GM18520 (cell line): ENCODE measurements at regions not wholly inside any gene's neighbourhood (a gene's known extent, or its start where the extent isn't known, plus 50 kb on each side); places are given as distances from the start of the nearest gene placed in this dataset.

Experiments used
- ATAC-seq: cut with Tn5 transposase; IDR thresholded peaks from one replicate; pipeline ENCODE4 v1.9.1; 2021; ENCODE audit not compliant: unreplicated experiment

DNA sequence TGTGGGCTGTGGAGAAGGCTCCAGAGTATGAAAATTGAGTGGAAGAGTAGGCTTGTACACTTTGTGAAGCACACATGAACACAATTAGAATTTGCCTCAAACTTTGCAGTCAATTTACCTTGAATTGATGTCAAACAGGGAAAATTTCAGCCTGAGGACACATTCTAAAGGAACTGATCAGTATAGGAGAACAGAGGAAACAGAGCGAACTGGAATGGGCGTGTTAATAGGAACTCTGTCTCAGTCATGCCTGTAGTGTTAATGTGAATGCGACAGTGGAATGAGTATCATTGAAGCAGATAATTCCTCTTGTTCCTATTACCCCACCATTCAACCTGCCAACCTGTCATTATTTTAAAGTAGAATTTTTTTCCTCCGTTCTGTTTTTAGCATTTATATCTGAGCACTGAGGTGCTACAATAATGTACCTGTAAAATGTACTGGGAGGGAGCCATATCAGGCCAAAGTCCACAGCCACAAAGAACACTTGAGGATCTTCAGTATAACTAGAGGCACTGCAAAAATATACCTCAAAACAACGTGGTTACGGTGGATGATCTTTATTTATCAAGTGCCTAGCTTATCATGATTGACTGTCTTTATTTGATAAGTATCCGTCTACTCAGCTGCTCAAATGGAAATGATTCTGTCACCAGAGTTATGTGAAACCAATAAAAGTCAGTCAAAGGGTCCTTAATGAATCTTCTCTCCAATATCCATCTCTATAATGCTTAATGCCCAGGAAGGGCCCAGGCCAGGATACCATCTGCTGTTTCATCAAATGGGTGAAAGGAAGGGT is 125.3 kb upstream of the STMND1 start:
- no peak for ATAC-seq

DNA sequence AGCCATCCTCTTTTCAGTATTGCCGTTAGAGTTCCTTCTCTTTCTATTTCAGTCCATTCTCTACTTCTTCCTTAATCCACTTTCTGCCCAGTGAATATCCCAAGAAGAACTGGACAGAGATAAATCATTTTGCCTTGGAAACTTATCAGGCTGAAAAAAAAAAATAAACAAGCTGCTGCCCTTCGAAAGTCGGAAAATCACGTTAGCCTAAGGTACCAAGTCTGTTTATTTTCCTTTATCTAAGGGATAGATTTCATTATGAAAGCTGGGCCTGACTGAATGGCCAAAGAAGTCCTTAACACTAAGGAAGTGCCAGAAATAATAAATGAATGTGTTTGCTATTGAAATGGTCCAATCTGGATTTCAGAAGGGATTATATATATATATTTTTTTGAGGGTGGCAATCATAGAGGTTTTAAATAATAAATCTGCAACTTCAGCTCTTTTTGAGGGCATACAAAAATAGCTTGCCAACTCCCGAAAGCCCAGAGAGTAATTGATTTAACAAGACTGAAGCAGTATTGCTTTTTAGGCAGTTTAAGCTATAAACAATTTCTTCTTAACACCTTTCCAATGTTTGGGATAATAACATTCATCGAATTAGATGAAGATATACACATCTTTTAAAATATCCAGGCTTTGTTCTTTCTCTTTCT is 127.0 kb upstream of the STMND1 start:
- ATAC-seq: no peak

DNA sequence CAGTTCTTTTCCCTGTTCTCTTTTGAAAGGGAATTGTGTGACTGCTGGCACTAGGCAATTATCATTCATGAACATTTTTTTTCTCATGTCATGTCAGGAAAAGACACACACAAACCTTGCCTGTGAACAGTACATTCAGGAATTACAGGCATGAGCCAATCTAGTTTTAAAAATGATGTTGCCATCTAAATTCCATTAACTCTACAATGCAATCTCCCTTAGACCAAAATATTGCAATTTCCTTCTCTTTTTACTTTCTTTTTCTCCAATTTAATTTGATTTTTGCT is 127.5 kb upstream of the STMND1 start:
- no peak for ATAC-seq

DNA sequence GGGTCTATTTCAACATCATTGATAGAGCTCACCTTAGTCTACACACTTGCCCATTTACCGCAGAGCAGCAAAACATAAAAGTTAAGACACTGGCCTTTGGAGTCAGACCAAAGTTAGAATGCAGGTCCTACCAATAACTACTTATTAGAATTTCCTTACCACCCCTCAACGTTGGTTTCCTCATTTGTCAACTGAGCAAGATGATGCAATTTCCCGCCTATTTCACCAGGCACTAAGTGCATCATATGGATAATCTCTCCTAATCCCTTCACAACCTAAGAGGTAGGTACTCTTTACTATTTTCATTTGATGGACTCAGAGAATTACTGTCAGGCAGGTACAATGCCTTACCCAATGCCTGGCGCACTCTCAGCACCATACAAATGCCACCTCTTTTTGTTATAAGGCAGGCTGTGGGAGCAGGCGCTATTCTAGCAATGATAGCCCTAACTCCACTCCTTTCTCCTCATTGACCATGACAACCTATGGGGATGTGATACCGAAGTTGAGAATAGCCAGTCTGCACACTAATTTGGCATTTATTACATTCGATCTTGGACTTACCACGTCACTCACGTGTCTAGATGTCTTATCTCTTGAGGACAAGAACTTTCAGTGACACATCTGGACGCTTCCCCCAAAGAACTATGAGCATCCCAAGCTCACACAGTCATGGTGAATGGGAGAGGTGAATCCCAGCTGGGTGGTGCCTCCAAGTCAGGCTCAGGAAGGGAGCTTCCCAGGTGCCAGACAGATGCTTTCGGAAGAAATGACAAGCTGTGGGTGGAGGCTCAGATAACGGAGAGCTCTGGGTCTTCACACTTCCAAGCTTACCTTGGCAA is 128.1 kb upstream of the STMND1 start:
- no peak for ATAC-seq

DNA sequence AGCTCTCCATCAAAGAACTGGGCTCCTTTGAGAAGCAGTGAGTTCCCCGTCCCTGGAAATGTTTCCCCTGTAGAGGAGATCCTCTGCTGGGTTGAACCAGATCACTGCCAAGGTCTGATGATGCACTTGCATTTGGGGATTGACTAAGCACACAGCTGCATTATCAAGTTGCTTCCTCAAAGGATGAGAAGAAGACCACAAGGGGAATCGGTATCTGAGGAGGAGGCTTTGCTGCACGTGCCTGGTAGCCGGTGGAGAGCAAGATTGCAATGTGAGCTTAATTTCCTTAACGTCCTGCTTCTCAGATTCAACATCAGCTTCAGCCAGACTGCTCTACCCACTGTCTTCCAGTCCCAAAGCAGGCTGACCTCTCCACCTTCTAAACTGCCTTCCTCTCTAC is 128.8 kb upstream of the STMND1 start:
- no peak for ATAC-seq

DNA sequence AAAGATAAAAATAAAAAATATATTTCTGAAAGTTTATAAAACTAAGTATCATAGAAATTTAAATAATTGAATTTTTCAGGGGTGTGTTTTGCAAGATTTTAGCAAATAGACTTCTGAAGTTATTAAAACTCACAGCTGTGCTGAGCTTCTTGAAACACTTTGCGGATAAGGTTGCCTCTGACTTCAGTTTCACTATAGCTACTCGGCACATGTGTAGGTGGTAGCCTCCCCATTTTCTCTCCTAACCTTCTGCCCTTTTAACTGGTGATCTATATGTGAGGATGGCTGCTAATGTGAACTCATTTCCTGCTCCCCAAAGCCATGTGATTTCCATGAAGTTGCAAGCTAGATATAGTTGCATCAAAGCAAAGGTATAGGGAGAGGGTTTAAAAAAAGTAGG is 129.3 kb upstream of the STMND1 start:
- no peak for ATAC-seq

DNA sequence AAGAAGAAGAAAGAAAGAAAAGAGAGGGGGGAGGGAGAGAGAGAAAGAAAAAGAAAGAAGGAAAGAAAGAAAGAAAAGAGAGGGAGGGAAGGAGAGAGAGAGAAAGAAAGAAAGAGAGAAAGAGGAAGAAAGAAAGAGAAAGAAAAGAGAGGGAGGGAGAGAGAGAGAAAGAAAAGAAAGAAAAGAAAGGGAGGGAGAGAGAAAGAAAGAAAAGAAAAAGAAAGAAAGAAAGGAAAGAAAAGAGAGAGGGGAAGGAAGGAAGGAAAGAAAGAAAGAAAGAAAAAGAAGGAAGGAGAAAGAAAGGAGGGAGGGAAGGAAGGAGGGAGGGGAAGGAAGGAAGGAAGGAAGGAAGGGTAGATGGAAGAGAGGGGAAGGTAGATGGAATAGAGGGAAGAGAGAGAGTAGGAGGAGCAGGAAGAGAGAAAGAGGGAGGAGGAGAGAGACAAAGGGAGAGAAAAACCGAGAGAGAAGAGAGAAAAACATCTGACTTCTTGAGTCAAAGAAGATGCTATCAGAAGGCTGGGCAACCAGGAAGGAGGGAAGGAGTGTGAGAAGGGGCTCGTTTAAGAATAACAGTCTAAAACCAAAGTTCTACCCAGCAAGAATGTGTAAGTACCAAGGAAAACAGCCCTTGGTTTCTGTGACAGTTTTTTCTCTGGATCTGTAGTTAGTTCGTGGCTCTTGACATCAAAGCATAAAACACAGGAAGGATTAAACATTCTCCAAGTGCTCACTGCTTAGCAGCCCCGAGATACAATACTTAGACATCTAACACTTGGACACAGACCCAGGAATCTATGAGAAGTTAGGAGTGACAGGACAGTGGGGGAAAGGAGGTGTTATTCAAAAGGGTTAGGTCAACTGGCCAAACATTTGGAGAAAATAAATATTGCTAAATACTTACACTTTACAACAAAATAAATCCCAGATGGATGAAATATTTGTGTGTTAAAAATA is 131.9 kb upstream of the STMND1 start:
- ATAC-seq: no peak

DNA sequence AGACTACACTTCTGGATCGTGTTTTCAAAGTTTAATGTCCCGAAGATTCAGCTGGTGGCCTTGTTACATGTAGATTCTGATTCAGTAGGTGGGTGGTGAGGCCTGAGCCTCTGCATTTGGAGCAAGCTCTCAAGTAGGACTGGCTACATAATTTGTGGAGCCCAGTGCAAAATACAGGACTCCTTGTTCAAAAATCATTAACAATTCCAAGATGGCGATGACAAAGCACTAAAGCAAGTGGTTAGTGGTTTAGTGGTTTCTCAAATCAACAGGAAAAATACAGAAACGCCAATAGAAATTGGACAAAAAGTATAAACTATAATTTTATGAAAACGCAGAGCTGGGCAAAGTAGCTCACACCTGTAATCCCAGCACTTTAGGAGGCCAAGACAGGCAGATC is 133.7 kb upstream of the STMND1 start:
- ATAC-seq: no peak

DNA sequence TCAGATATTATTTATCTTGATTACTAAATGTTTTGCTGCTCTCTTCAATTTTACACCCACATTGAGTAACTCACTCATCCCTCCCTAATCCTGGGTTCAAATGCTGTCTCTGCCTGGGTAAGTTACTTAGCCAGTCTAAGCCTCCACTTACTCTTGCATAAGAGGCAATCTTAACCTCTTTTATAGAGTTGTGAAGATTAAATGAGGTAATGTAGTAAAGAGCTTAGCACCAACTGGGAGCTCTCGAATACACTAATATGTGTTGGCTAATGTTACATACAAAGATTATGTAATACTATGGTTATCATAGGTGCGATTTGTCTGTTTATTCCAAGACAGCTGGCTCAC is 134.4 kb upstream of the STMND1 start:
- no peak for ATAC-seq

DNA sequence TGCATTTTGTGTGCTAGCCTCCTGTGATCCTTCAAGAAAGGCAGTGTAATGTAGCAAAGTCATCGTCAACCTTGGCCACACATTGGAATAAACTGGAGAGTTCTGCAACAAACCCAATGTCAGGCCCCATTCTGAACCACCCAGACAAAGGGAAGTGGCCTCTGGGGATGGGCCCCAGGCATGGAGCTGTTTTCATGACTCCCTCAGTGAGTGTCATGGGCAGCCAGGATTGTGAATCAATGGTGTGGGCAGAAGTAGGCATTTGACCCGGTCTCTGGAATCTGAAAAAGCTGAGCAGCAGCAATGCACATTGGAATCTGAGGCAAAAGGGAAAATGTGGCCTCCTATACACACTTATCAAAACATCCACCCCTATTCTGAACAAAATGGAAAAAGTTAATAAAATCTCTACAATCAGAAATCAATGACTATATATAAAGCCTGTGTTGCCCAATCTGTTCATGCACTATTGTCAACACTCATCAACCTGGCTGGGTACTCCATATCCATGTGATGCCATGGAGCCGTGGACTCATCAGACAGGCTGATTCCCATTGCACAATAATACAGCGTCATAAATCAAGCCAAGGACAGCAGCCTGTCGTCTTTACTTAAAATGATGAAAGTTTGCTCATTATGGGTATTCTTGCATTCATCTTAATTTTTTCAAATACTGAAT is 134.9 kb upstream of the STMND1 start:
- no peak for ATAC-seq

DNA sequence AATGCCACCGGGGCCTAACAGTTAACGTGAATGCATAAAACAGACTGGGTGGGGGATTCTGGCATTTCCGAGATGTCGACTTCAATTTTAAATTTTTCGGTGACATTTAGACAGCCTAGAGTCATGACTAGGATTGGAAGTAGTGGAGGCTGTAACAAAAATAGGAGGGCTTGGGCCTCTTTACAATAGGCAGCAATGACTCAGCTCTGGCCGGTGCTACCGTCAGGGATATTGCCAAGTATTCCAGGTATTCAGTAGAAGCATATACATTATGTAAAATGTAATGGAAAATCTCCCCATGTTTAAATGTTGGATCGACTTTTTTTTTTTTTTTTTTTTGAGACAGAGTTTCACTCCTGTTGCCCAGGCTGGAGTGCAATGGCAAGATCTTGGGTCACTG is 136.2 kb upstream of the STMND1 start:
- no peak for ATAC-seq

DNA sequence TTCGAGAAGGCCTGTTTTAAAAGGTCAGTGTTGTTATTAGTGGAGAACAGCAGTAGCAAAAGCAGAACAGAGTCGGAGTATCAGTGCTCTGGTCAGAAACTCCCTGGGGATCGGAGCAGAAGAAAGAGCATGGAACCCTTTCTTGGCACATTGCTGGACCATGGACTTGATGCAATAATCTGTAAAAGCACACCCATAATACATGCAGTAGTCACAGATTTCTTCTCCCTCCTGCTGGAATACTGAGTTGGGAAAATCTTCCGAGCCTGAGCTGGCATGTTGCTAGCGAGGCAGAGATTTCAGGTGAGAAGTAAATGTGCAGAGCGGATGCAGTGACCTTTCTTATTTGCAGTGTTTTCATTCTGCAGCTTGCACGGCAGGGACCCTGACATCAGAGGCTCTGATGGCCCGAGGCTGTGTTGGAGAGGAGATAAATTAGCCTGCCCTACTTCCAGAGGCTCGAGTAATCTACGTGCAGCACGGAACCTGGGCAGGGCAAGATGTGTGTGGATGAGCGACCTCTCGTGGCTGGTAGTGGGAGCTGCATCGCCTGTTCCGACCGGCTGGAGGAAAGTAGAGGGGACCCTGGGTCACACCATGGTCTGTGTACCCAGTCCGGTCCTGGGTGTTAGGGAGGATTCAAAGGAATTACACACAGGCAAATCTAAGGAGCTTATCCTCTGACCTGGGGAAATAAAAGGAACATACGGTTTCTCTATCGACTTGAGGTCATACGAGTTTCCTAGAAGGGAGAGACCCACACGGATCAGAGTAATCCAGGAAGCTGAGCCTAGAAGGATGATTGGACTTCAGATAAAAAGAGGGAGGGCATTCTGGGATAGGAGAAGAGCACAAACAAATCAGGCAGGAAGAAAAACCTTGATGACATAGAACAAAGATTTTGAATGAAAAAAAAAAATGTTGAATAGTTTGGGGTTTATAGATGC is 137.0 kb upstream of the STMND1 start:
- ATAC-seq: no peak

DNA sequence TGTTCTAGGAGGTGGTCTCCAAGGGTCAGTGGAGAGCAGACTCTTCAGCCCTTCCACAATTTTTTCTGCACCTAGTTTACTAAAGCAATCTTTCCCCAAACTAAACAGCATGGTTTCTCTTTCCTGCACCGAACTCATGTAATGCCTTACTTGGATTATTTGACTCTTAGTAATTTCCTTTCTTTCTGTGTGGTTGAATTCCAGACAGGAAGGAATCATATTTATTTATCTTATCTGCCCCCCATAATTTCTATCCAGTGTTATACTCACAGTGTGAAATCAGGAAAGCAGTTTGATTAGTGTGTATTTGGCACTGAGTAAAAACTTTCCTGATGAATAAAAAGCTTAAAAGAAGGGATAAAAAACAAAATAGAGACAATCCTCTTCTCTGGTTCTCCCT is 140.3 kb upstream of the STMND1 start:
- ATAC-seq: no peak

DNA sequence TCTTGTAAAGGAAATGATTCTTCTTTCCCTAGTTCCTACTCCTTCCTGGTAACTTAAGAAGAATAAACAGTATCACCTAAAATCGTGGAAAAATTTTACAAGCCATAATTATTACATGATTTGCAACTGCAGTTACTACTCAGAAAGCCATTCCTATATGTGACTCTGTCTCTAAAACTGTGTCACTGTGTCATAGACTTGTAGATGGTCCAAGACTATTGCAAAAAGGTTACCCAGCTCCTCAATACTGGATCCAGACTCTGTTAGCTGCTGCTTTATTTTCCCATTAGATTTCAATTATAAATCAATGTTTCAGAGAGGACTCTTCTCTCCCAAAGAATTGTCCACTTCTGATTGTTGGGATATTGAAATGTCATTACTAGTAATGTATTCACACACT is 142.1 kb upstream of the STMND1 start:
- ATAC-seq: no peak

DNA sequence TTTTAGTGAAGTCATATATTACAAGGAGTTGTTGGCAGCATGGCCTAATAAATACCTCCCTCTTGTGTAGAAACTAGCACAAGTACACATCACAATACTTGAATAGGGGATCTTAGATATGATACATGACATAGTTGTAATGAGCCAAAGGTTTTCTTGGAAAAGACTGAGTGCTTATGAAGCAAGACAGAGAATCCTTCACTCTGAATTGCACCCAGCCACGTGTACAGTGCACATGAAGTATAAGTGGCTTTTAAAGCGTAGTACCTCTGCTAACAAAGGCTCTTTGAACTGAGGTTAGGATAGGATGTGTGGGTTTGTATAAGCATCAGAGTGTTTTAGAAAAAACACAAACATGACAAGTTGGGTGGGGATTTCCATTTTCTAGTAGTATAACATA is 145.5 kb upstream of the STMND1 start:
- no peak for ATAC-seq

DNA sequence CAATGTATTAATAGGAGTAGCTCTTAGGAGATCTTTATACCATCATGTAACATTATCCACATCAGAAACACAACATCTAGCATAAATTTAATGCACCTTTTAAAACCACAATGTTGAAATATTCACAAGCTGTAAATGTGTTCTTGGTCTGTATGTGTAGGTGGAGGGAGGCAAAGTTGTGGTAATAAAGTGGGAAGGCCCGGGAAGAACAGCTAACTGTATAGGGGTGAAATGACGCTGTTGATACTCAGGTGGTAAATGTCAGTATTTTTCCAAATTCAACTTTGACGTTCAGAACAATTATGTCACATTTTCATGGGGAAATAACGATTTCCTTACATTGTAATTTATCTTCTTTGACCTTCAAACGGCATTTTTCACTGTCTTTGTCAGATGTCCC is 146.0 kb upstream of the STMND1 start:
- ATAC-seq: no peak

DNA sequence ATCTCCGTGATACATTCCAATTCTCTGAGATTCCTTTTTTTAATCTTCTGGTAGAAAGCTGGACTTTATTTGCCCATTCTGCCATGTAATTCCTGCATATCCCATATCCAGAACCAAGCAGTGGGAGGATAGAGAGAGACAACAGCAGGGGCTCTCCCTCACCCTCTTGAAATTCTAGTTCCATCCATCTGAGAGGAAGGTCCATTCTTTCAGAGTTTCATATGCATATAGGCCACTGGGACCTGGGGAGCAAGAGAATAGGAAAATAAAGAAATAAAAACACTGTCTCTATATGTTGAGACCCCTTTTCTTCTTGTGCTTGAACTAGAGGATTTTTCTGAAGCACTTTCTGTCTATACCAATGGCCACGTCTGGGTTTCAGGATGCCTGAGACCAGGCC is 147.9 kb upstream of the STMND1 start:
- no peak for ATAC-seq

DNA sequence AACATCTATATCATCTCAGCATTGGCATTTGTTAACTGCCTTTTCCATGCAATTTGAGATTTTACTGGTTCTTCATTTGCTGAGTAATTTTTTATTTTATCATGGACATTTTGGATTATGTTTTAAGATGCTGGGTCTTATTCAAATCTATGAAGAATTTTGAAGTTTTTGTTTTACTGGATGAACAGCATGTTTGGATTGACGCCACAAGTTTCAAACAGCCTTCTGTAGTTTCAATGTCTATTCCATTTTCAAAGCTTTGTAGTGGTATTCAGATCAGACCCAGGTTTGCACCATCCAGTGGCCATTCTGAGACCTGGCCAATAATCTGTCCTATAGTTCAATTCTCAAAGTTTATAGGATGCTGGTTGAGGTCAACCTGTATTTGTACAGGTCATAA is 148.4 kb upstream of the STMND1 start:
- ATAC-seq: no peak

DNA sequence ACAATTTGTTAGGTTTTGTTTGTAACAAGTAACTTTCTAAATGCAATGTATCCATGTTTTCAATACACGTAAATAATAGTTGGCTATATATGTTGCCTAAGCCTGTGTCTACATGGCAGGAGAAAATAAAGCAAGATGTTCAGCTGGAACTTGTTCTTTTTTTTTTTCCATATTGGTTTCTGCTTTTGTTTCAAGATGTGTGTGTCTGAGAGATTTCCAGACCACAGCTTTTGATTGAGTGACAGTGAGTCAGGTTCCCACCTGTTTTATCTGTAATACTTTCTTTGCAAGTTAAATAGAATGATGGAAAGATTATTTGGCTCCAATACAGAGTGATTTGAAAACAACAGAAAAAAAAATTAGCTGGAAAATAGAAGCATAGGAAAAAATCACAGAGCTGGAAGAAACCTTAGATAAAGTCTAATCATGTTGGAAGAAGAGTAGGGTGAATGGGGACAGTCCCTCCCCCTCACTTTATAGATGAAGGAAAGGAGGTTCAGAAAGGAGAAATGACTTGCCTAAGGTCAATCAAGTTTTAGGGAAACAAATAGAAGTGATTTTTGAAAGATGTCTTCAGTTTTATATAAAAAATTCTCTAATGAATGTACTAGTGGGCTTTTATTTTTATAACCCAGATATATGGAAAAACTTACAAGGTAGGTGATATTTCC is 150.9 kb upstream of the STMND1 start:
- no peak for ATAC-seq
